COLO668 (cell line): ENCODE measurements at regions not wholly inside any gene's neighbourhood (a gene's known extent, or its start where the extent isn't known, plus 50 kb on each side); places are given as distances from the start of the nearest gene placed in this dataset.

Experiments
- DNase-seq: peaks from one replicate; lab custom pipeline; 2025; ENCODE audit not compliant: unreplicated experiment; lab: John Stamatoyannopoulos, UW

DNA sequence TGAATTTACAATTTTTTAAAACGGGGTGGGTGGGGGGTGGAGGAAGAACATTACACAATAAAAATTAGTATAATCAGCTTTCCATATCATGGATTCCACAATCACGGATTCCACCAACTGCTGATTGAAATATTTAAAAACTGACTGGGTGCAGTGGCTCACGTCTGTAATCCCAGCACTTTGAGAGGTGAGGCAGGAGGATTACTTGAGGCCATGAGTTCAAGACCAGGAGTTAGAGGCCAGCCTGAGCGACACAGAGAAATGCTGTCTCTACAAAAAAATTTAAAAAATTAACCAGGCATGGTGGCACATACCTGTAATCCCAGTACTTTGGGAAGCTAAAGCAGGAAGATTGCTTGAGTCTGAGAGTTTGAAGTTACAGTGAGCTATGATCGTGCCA is 254.7 kb downstream of the ATG4C start:
- no peak for DNase-seq

DNA sequence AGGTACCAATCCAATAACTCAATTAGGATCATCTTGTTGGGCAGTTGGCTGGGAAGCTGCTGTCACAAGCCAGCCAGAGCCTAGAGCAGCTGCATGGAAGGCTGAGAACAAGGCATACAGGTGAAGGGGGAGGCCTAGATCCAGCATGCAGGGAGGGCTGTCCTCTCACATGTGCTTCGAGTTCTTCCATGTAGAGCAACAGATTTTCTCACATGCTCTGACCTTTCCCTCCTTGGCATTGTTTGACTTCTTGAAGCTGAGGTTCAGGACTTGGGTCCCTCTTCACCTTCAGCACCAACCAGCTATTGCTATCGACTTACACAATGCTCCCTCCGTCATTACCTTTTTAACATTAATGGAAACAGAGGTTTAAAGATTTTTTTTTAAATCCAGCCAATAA is 257.7 kb downstream of the ATG4C start:
- no peak for DNase-seq

DNA sequence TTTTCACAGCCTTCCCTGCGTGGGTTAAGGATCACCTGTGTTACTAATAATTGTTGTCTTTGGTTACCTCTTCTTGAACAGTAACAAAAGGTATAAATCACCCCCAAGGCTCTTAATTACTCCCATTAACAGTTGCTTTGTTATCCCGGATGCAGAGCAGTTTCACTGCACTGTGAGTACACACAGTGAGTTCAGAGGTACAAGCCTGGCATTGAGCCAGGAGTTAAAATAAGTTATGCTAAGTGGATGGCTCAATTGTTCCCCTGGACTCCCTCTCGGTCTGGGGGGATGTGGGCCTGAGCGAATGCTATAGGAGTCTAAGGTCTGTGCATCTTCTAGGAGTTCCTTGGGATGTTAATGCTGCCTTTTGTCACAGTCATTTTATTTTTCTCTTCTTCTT is 258.3 kb downstream of the ATG4C start:
- DNase-seq, result peak; percentile 82

- DNase-seq, result no peak
Measured at GRCh38 chr1:63046539-63046938, 262.6 kb downstream of the ATG4C start.

DNA sequence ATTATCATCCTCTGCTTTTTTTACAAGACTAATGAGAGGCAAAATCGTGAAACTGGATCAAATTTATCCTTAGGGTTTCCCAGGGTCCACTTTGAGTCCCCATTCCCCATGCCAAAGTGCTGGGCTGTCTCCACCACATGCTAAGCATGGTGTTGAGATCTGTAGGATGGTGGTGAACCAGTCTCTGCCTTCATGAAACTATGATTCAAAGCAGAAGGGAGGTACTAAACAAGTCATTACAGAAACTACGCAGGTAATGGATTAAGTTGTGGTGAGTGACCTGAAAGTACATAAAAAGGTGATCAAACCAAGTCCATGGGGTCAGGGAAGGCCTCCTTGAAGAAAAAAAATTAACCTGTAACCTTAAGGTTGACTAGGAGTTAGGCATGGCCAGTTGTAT is 265.2 kb downstream of the ATG4C start:
- DNase-seq, result no peak

GRCh38 chr1:63051356-63051755 is 267.4 kb downstream of the ATG4C start:
- DNase-seq, result no peak

DNA sequence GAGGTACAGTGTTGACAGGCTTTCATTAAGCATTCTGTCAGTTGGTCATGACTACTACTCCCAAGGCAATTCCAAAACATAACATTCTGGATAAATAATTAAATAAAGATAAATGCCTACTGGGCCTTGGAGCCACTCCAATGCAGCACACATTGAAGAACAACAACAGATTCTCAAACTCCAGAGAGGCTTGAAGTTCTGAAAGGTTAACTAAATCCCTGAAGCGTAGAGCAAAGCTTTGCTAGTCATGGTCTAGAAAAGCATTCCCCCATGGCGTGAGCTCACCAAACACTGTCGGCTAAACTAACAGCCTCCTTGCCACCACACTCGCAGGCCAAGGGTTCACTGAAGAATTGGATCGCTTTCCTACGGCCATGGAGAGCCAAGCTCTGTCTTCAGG is 268.0 kb downstream of the ATG4C start:
- no peak for DNase-seq

DNA sequence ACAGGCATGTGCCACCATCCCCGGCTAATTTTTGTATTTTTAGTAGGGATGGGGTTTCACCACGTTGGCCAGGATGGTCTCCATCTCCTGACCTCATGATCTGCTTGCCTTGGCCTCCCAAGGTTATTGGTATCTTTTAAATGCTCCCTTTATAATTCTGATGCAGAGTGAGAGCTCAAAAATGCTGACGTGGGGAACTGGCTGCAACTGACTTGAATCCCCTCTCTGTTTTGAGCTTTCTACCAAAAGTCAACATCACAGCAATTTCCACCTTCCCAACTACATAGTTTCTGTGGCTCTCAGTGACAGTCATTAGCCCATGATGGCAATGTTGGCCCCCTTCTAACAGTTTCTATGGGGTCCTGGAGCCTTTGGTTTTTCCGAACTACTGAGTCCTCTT is 268.2 kb upstream of the FOXD3 start:
- no peak for DNase-seq

- DNase-seq, result no peak
Measured at GRCh38 chr1:63063367-63063766, 259.0 kb upstream of the FOXD3 start.

DNA sequence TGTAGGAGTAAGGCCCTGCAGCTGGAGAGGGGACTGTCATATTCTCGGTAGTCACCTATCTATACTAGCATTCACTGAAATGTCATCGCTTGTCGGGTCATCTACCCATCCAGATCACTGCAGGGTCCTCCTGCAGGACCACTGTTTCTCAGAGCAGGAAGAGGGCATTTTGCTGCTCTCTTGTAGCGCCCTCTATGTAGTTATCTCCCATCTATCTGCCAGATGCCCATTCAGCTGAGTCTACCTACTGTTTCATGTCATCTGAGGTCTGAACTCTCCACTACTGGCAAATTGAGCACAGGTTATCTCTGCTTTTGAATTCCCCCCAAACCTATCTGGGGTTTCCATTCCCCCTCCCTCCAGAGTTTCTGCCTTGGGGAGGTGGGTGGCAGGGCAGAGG is 258.2 kb upstream of the FOXD3 start:
- DNase-seq, result no peak

GRCh38 chr1:63068626-63069025 is 253.7 kb upstream of the FOXD3 start:
- DNase-seq, result no peak

GRCh38 chr1:63069214-63069613 is 253.2 kb upstream of the FOXD3 start:
- no peak for DNase-seq

DNA sequence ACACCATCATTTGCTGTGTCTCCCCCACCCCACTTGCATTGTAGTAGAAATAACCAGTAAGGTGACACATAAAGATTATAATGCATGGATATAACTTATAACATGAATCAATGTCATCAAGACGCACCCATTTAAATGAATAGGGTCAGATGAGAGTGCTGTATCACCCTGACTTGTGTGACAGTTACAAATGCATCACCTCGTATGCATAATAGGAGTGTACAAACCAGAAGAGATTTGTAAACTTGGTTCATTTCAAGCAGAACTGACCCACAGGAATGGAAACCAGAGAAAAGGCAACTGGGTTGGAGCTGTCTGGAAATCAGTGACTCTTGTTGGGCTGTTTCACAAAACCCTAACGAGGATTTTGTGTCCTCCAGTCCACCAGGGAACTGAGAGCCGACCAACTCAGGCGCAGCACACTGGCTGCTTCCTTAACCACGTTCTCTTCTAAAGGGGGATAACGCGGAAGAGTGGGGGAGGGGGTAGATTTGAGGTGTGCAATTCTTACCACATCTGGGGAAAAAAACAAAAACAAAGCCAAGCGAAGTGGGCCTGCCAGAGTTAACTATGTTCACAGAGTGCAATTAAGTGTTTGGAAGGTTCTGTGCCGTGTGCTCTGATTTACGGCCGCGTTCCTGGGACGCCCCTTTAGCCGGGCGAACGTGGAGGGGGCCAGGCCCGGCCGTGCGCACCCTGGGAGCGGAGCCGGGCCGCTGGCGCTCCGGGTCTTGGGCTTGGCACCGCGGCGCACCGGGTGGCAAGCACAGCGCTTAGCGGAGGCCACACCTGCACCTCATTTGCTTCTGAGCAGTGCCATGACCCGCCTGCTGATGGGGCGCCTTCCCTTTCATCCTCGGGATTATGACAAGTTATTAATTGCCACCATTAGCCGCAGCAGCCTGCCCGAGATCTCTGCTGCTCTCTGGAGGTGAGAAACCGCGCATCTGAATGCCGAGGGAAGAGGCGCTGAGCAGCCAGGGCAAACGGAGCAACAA is 248.8 kb upstream of the FOXD3 start:
- DNase-seq, result peak; percentile 55

- DNase-seq, result no peak
Measured at GRCh38 chr1:63074321-63074720, 248.0 kb upstream of the FOXD3 start.

- no peak for DNase-seq
Measured at GRCh38 chr1:63082766-63083165, 239.6 kb upstream of the FOXD3 start.

GRCh38 chr1:63087966-63088365 is 234.4 kb upstream of the FOXD3 start:
- DNase-seq, result peak; percentile 45

GRCh38 chr1:63099188-63099587 is 223.2 kb upstream of the FOXD3 start:
- no peak for DNase-seq

DNA sequence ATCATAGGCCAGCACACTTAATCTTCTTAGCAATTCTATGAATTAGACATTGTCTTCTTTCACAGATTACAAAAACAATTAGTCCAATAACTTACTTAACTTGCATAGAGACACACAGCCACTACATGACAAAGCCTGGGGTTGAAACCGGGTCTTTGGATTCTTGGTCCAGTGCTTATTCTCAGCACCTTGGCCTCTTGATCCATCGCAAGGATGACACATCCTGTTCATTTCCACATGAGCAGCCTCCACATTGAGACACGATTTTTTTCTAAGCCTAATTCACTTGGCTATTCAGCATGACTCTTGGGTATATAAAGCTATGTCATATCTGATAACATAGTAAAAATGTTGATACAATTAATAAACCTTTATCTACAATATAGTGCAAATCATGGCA is 221.0 kb upstream of the FOXD3 start:
- DNase-seq, result no peak

DNA sequence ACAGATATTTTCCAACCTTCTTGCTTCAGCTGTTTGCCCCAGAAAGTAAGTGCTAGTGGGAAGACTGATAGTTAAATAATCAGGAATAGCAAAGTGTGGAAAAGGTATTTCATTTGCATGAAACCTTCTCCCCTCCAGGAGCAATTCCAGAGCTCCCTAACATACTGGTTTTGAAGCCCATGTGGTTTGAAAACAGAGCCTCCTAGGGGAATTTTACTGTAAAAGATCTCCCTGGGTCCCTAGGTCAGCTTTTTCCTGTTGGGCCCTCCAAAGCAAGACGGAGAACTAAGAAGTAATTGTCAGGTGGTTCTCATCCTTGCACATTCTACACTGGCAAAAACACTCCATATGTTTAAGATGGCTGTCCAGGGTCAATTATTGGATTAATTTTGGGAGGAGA is 218.7 kb upstream of the FOXD3 start:
- no peak for DNase-seq

GRCh38 chr1:63107066-63107465 is 215.3 kb upstream of the FOXD3 start:
- no peak for DNase-seq

DNA sequence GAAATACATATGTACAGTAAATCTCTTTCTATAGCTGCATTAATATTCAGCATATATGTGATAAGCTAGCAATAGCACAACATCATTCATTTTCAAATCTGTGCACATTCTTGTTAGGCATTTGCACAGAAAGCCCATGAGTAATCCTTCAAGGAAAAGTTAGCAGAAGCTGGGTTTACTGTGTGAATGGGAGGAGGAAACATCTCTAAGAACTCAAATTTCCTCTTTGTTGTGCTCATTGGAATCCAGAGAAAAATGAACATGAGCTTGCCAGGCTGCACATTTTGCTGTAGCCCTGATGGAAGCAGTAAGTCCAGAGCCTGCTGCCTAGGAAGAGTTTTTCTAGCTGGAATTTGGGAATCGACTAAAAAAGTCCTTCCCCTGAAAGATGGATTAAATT is 214.2 kb upstream of the FOXD3 start:
- DNase-seq, result no peak

- DNase-seq, result no peak
Measured at GRCh38 chr1:63112155-63112900, 210.0 kb upstream of the FOXD3 start.
